Endothelial cell (in vitro differentiated cells): ENCODE measurements at regions not wholly inside any gene's neighbourhood (a gene's known extent, or its start where the extent isn't known, plus 50 kb on each side); places are given as distances from the start of the nearest gene placed in this dataset.

Source experiments
- DNase-seq: peaks from one replicate; pipeline ENCODE4 v3.0.0; 2021; ENCODE audit warnings: low spot score
- H3K27ac Mint-ChIP-seq: one replicate; pipeline ENCODE4 v1.8.0; 2021; ENCODE audit warnings: mixed read lengths, inconsistent platforms; ENCODE audit not compliant: unreplicated experiment
- H3K27me3 Mint-ChIP-seq: one replicate; pipeline ENCODE4 v1.8.0; 2021; ENCODE audit warnings: mild to moderate bottlenecking, moderate library complexity, mixed read lengths, inconsistent platforms; ENCODE audit not compliant: unreplicated experiment
- H3K36me3 Mint-ChIP-seq: one replicate; pipeline ENCODE4 v1.8.0; 2021; ENCODE audit warnings: mild to moderate bottlenecking, low read depth, mixed read lengths, inconsistent platforms; ENCODE audit not compliant: unreplicated experiment
- H3K4me1 Mint-ChIP-seq: one replicate; pipeline ENCODE4 v1.8.0; 2021; ENCODE audit warnings: mild to moderate bottlenecking, mixed read lengths, inconsistent platforms; ENCODE audit not compliant: unreplicated experiment
- H3K4me3 Mint-ChIP-seq: one replicate; pipeline ENCODE4 v1.8.0; 2021; ENCODE audit warnings: mild to moderate bottlenecking, mixed read lengths, inconsistent platforms; ENCODE audit not compliant: unreplicated experiment
- H3K9me3 Mint-ChIP-seq: one replicate; pipeline ENCODE4 v1.8.0; 2021; ENCODE audit warnings: mixed read lengths, inconsistent platforms; ENCODE audit not compliant: unreplicated experiment
- TF ChIP-seq, protein P1 (sequence below): fragments of 200-600 bp; sonication (generic); IDR thresholded peaks from one replicate; pipeline ENCODE4 v1.5.0; 2021; ENCODE audit warnings: antibody characterized with exemption; ENCODE audit not compliant: unreplicated experiment

DNA sequence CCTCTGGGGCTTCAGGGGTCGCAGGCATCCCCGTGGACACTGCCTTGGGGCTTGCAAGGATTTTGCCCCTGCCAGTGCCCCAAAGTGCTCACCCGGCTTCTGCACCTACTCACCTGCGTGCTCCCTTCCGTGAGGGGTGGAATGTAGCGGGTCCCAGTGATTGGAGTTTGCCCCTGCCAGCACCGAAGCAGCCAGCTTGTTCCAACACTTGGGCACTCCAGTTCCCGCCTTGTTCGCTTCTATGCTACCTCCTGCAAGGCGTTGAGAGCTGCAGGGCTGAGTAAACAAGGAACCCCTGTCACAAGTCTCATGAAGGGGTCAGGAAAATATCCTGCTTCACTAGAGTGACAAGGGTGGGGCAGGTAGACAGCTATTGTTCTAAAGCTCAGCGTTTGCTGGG, 631.5 kb downstream of the EPHA4 start:
- no peaks in the 10 kb centered on the region for H3K27me3 Mint-ChIP-seq
- H3K4me1 Mint-ChIP-seq = no peaks in the 10 kb centered on the region
- no peaks in the 10 kb centered on the region for H3K9me3 Mint-ChIP-seq
- DNase-seq = no peak
- H3K4me3 Mint-ChIP-seq = no peak overlapping the region
- H3K27ac Mint-ChIP-seq = no peak overlapping the region
- H3K36me3 Mint-ChIP-seq = no peaks in the 10 kb centered on the region
- TF ChIP-seq, protein P1, sequence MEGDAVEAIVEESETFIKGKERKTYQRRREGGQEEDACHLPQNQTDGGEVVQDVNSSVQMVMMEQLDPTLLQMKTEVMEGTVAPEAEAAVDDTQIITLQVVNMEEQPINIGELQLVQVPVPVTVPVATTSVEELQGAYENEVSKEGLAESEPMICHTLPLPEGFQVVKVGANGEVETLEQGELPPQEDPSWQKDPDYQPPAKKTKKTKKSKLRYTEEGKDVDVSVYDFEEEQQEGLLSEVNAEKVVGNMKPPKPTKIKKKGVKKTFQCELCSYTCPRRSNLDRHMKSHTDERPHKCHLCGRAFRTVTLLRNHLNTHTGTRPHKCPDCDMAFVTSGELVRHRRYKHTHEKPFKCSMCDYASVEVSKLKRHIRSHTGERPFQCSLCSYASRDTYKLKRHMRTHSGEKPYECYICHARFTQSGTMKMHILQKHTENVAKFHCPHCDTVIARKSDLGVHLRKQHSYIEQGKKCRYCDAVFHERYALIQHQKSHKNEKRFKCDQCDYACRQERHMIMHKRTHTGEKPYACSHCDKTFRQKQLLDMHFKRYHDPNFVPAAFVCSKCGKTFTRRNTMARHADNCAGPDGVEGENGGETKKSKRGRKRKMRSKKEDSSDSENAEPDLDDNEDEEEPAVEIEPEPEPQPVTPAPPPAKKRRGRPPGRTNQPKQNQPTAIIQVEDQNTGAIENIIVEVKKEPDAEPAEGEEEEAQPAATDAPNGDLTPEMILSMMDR = no peak

DNA sequence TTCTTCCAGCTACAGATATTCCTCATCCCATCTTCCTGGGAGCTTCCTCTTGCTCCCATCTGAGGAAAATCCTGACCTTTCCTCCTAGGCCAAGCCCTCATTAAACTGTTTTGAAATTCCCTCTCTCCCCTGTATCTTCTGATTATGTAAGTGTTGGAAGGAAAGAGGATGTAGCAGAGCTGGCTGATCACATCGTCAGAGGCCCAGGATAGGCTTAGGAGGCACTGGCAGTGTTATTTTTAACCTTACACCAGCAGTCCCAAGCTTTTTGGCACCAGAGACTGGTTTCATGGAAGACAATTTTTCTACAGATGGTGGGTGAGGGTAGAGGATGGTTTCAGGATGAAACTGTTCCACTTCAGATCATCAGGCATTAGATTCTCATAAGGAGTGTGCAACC, 630.4 kb downstream of the EPHA4 start:
- Mint-ChIP-seq H3K4me1 (no peaks in the 10 kb centered on the region), H3K36me3 (no peaks in the 10 kb centered on the region), H3K27ac (no peak overlapping the region), H3K27me3 (no peaks in the 10 kb centered on the region), H3K9me3 (no peaks in the 10 kb centered on the region), H3K4me3 (no peak overlapping the region)
- TF ChIP-seq, protein P1 = no peak
- no peak for DNase-seq

DNA sequence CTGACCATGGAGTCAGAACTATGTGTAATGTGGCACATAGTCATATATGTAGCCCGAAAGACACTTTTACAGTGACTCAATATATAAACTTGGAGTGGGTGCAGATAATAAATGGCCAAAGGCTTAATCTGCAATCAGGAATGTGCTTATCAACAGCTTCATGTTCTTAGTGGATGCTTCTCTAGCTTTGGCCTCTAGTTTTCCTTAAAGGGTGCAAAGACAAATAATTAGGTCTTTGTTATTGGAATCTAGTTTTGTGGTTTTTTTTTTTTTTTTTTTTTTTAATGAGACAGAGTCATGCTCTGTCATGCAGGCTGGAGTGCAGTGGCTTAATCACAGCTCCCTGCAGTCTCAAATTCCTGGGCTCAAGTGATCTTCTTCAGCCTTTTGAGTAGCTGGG, 625.6 kb downstream of the EPHA4 start:
- Mint-ChIP-seq H3K36me3 (no peaks in the 10 kb centered on the region), H3K27me3 (peaks cover 2% of the 10 kb centered on the region), H3K4me3 (no peak overlapping the region), H3K9me3 (no peaks in the 10 kb centered on the region), H3K27ac (no peak overlapping the region), H3K4me1 (peaks cover 6% of the 10 kb centered on the region)
- DNase-seq = no peak
- TF ChIP-seq, protein P1 = no peak

DNA sequence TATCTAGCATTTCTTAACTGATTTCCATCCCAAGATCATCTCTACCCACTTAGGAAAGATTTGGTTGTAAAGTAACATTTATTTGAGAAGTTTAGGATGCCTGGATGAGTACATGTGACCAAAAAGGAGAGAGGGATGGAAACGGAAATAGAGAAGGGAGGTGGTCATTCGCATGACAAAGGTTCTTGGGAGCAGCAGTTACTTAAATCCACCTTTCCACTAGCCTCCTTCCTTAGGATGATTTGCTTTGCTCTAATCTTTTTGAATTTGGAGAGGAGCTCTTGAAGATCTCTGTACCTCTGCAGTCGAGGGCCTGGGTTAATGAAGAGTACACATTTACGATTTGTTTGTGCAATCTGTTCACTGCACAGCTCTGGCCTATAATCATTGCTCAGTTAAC, 623.5 kb downstream of the EPHA4 start:
- Mint-ChIP-seq H3K4me1 (peaks cover 6% of the 10 kb centered on the region), H3K27ac (no peak overlapping the region), H3K4me3 (no peak overlapping the region), H3K36me3 (no peaks in the 10 kb centered on the region), H3K9me3 (no peaks in the 10 kb centered on the region), H3K27me3 (peaks cover 2% of the 10 kb centered on the region)
- no peak for DNase-seq
- TF ChIP-seq, protein P1 = no peak

DNA sequence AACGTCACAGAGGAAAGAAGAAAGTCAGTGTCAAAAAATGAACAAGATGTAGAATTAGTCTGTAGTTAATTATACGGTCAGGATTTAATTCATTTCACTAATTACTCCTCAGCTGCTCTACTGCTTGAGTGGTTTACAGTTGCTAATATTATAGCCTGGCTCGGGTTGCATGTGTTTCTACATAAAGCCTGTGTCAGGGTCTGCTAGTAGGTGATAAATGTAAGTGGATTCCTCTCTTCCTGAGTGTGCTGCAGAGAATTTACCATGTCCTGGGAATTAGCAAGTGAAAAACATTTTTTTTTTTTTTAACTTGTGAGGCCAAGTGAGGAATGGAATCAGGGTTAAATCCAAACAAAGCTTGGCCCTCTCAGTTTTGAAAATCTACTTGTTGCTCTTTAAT, 622.6 kb downstream of the EPHA4 start:
- Mint-ChIP-seq H3K27me3 (peaks cover 2% of the 10 kb centered on the region), H3K9me3 (no peaks in the 10 kb centered on the region), H3K4me1 (peaks cover 6% of the 10 kb centered on the region), H3K36me3 (no peaks in the 10 kb centered on the region), H3K27ac (no peak overlapping the region), H3K4me3 (no peak overlapping the region)
- TF ChIP-seq, protein P1 = no peak
- no peak for DNase-seq
